ENCODE measurements at regions not wholly inside any gene's neighbourhood (a gene's known extent, or its start where the extent isn't known, plus 50 kb on each side); places are given as distances from the start of the nearest gene placed in this dataset.

DNA sequence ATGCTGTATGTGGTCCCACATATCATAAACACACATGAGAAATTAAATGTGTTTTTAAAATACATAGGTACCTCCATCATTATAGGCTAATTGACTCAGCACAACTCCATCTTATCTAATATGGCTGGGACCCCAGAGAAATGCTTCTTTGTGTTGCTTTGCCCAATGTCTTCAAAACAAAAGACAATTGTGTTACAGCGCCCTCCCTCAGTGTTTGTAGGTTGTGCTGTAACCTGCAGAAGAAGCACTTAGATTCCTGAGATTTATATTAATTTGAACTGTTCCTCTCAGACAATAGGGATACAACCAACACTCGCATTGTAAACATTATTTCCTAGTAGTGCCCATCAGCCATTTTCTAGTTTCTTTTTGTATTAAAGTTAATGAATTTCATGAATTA, 303.4 kb downstream of the MZT1 start:
- Mint-ChIP-seq H3K27me3 (no peaks in the 10 kb centered on the region), H3K9me3 (no peaks in the 10 kb centered on the region), H3K36me3 (ENCODE audit: low read depth) (no peaks in the 10 kb centered on the region), H3K4me1 (no peaks in the 10 kb centered on the region), H3K4me3 (no peak overlapping the region), H3K27ac (no peak overlapping the region)
- ATAC-seq (replicated peaks), result no peak

DNA sequence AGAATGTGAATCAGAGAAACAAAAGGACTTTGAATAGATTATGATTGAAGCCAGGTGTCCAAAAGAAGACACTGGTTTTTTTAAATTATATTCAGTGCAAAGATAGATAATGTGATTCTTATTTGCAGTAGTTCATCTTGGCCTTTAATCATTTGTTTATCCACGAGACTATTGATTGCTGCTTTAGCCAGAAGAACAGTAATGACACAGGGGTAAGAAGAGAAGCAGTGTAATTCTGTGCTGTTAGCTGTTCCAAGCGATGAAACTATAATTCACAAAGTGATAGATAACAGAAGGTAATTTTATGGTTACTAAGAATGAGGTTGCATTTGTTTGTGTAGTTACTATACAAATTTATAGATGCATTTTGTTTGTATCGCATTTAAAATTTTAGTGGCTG, 311.6 kb downstream of the MZT1 start:
- no peaks in the 10 kb centered on the region for H3K27me3 Mint-ChIP-seq
- H3K4me3 Mint-ChIP-seq, result no peak overlapping the region
- no peak for ATAC-seq (replicated peaks)
- peaks cover 3% of the 10 kb centered on the region for H3K9me3 Mint-ChIP-seq
- no peaks in the 10 kb centered on the region for H3K36me3 Mint-ChIP-seq (ENCODE audit: low read depth)
- H3K27ac Mint-ChIP-seq, result no peak overlapping the region
- no peaks in the 10 kb centered on the region for H3K4me1 Mint-ChIP-seq

DNA sequence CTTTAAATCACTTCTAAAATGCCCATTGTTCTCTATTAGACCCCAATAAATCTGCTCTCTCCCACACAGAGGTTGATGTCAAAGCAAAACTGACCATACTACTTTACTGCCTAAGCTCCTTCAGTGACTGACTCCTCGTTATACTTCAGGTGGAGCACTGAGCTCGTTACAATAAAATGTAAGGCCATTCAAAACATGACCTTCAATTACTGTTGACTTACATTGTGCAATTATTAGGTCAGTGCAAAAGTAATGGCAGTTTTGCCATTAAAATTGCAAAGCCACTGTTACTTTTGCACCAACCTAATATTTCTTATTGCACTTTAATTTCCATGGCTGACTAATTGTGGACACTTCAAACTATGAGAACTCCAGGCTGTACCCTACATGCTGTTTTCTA, 314.9 kb downstream of the MZT1 start:
- Mint-ChIP-seq H3K27me3 (no peaks in the 10 kb centered on the region), H3K4me1 (no peaks in the 10 kb centered on the region), H3K4me3 (no peak overlapping the region), H3K9me3 (peaks cover 7% of the 10 kb centered on the region), H3K27ac (no peak overlapping the region), H3K36me3 (ENCODE audit: low read depth) (no peaks in the 10 kb centered on the region)
- ATAC-seq (replicated peaks), result no peak

DNA sequence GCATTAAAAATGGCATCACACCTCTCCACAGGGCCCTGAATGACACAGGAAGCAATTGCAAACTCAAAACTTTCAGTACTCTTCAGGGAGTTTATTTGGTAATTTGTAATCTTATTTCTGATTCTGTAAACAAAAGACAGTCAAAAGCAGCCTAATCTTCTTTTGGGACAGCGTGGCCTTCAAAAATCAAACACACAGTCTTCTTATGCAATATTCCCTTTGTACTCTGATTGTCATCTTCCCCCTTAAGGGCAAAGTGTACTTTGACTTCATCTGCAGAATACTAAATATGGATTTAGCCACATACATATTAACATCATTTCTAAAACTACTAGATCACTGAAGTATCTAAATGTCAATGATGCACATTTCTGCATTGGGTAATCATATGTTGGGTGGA, 322.0 kb downstream of the MZT1 start:
- Mint-ChIP-seq H3K4me3 (no peak overlapping the region), H3K4me1 (no peaks in the 10 kb centered on the region), H3K9me3 (peaks cover 8% of the 10 kb centered on the region), H3K27me3 (no peaks in the 10 kb centered on the region), H3K27ac (no peak overlapping the region), H3K36me3 (ENCODE audit: low read depth) (no peaks in the 10 kb centered on the region)
- ATAC-seq (replicated peaks), result no peak

- Mint-ChIP-seq H3K9me3 (peaks cover 8% of the 10 kb centered on the region), H3K4me1 (no peaks in the 10 kb centered on the region), H3K4me3 (no peak overlapping the region), H3K27ac (no peak overlapping the region), H3K36me3 (ENCODE audit: low read depth) (no peaks in the 10 kb centered on the region), H3K27me3 (no peaks in the 10 kb centered on the region)
- ATAC-seq (replicated peaks), result no peak
These were observed 323.9 kb downstream of the MZT1 start for GRCh38 chr13:72403396-72404010.

DNA sequence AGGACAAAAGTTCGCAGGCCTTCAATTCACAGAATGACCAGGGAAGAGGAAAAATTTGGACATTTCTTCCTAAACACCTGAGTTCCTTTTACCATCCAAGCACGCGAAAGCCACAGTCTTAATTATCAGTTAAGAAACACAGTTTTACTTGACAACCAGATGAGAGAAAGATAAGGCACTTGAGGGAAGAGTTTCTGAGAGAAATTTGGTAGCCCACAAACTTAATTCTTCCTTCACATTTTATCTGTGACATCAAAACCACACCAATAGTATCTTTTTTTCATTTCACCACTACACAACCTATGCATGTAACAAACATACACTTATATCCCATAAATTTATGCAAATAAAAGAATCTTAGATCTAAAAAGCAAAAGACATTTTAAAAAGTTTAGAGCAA, 326.6 kb downstream of the MZT1 start:
- no peak for ATAC-seq (replicated peaks)
- no peaks in the 10 kb centered on the region for H3K4me1 Mint-ChIP-seq
- no peak overlapping the region for H3K4me3 Mint-ChIP-seq
- no peaks in the 10 kb centered on the region for H3K36me3 Mint-ChIP-seq (ENCODE audit: low read depth)
- no peak overlapping the region for H3K27ac Mint-ChIP-seq
- no peaks in the 10 kb centered on the region for H3K27me3 Mint-ChIP-seq
- peaks cover 3% of the 10 kb centered on the region for H3K9me3 Mint-ChIP-seq

DNA sequence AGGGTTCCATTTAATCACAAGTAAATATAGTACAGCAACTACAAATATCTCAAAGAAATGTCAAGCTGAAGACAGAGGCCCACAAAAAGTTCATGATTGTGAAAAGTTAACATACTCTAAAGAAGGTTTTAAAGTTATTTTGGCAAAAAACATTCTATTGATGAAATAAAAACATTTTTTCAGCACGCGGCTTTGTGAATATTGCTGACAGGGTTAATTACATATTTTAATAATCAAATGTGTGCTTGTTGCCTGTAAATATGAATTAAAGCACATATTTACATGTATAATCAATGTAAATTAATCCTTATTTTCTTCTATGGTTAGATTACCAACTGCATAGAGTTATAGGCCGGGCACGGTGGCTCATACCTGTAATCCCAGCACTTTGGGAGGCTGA, 328.1 kb downstream of the MZT1 start:
- Mint-ChIP-seq H3K27me3 (no peaks in the 10 kb centered on the region), H3K36me3 (ENCODE audit: low read depth) (no peaks in the 10 kb centered on the region), H3K27ac (no peak overlapping the region), H3K4me3 (no peak overlapping the region), H3K9me3 (peaks cover 3% of the 10 kb centered on the region), H3K4me1 (no peaks in the 10 kb centered on the region)
- no peak for ATAC-seq (replicated peaks)

DNA sequence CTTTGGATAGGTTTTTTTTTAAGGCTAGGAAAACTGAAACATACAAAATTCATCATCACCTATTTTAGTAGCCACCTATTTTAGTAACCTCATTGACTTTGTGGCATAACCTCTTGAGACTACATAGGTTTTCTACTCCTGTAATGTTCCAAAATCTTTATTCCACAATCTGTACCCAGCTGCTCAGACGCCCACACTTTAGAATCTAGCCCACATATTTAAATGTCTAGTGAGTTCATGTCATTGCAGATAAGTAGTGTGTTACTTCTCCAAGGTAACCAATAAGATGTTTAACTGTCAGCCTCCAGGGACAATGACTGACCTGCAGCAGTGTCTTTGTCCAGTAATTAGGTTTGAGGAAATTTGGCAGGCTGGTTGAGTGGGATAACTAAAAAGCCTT, 330.2 kb downstream of the MZT1 start:
- ATAC-seq (replicated peaks), result no peak
- Mint-ChIP-seq H3K4me3 (no peak overlapping the region), H3K27me3 (no peaks in the 10 kb centered on the region), H3K36me3 (ENCODE audit: low read depth) (no peaks in the 10 kb centered on the region), H3K27ac (no peak overlapping the region), H3K4me1 (no peaks in the 10 kb centered on the region), H3K9me3 (no peaks in the 10 kb centered on the region)

DNA sequence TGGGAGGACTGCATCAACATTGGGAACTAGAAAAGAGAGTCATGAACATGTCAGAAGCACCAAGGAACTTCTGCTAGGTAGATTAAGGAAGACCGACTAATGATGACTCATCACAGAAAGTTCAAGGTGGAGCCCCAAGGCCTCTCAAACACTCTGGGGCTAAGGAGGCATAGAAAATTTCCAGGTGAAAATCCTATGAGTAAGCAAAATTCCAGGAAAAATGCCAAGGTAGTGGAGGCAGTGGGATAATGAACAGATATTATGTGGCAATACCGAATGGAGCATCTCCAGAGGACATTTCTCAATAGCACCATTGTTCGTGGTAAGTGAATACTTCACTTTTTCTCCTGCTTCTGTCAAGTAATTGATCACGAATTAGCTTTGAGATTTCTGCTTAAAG, 336.5 kb downstream of the MZT1 start:
- Mint-ChIP-seq H3K27me3 (no peaks in the 10 kb centered on the region), H3K4me3 (no peak overlapping the region), H3K27ac (no peak overlapping the region), H3K9me3 (no peaks in the 10 kb centered on the region), H3K36me3 (ENCODE audit: low read depth) (no peaks in the 10 kb centered on the region), H3K4me1 (no peaks in the 10 kb centered on the region)
- ATAC-seq (replicated peaks), result no peak

- H3K27ac Mint-ChIP-seq, result no peak overlapping the region
- no peaks in the 10 kb centered on the region for H3K4me1 Mint-ChIP-seq
- H3K9me3 Mint-ChIP-seq, result no peaks in the 10 kb centered on the region
- no peaks in the 10 kb centered on the region for H3K27me3 Mint-ChIP-seq
- H3K36me3 Mint-ChIP-seq (ENCODE audit: low read depth), result no peaks in the 10 kb centered on the region
- no peak for ATAC-seq (replicated peaks)
- no peak overlapping the region for H3K4me3 Mint-ChIP-seq
These were observed 341.2 kb downstream of the MZT1 start for GRCh38 chr13:72386138-72386684.

DNA sequence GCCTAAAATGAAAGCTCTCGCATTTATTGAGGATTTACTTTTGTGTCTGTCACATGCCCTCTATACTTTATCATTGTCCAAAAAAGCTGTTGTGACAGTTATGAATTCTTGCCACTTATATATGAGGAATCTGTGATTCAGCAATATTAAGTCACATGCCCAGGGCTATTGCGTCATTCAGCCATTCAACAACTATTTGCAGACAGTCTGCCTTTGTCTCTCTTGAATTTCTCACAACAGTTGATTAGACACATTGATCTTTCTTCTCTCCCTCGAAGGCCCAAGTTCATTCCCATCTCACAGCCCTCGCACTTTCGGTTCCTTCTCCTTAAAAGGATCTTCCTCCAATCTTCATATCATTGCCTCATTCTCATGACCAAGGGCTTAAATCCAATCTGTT, 342.6 kb downstream of the MZT1 start:
- Mint-ChIP-seq H3K27me3 (no peaks in the 10 kb centered on the region), H3K36me3 (ENCODE audit: low read depth) (no peaks in the 10 kb centered on the region), H3K4me1 (no peaks in the 10 kb centered on the region), H3K27ac (no peak overlapping the region), H3K4me3 (no peak overlapping the region), H3K9me3 (no peaks in the 10 kb centered on the region)
- no peak for ATAC-seq (replicated peaks)

DNA sequence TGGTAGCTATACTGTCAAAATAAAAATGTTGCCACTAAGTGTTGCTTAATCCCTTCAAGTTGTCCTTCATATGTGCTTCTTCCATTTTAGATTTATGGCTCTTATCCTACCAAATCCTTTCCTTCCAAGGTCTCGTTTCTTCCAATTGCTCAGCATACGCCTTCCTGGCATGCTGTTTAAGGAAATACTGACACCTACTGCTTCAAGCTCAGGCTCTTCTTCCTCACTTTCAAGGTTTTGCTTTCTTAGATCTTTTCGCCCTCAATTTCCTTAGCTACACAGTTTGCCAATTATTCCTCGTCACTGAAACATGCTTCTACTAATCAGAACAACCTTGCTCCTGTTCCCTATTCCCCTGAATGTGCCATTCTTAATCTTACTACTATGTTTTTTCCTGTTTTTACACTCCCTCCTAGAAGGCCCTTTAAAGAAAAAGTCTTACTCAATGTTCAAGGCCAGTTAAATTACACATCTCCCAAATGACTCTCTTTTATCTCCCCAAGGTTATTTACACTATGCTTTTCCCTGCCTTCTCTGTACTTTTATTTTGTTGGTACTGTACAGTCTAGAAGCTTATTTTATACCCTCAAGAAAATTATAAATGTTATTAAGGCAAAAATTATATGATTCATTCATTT, 343.1 kb downstream of the MZT1 start:
- Mint-ChIP-seq H3K9me3 (no peaks in the 10 kb centered on the region), H3K4me3 (no peak overlapping the region), H3K27ac (no peak overlapping the region), H3K36me3 (ENCODE audit: low read depth) (no peaks in the 10 kb centered on the region), H3K4me1 (no peaks in the 10 kb centered on the region), H3K27me3 (no peaks in the 10 kb centered on the region)
- no peak for ATAC-seq (replicated peaks)

DNA sequence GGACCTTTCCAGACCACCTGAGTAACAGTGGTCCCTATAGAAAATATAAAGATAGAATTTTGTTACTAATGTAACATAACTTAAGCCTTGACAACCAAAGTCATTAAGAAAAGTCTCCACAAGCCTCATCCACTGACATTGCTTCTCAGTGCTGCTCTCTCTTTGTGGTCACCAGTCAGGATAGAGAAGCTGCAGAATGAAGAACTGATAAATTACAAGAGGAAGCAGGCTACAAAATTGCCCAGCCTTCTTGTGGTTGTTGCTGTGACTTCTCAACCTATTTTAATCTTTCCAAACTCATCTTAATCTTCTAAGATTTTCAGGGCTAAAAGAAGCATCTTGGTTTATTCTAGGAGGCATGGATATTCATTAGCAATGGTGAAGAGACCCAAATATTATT, 343.8 kb downstream of the MZT1 start:
- no peak overlapping the region for H3K4me3 Mint-ChIP-seq
- ATAC-seq (replicated peaks), result no peak
- no peaks in the 10 kb centered on the region for H3K4me1 Mint-ChIP-seq
- no peaks in the 10 kb centered on the region for H3K9me3 Mint-ChIP-seq
- H3K27me3 Mint-ChIP-seq, result no peaks in the 10 kb centered on the region
- no peaks in the 10 kb centered on the region for H3K36me3 Mint-ChIP-seq (ENCODE audit: low read depth)
- H3K27ac Mint-ChIP-seq, result no peak overlapping the region

DNA sequence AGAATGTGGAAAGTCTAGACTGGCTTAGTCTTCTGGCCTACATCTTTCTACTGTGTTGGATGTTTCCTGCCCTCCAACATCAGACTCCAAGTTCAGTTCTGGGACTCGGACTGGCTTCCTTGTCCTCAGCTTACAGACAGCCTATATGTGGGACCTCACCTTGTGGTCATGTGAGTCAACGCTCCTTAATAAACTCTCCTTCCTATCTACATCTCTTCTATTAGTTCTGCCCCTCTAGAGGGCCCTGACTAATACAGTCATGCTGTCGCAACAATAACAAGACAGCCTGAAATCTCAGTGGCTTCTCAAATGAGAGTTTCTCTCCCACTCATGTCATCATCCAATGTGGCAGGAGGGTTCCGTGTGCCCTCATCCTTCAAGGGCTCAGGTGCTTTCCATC, 347.8 kb downstream of the MZT1 start:
- H3K4me3 Mint-ChIP-seq, result no peak overlapping the region
- H3K27ac Mint-ChIP-seq, result no peak overlapping the region
- ATAC-seq (replicated peaks), result no peak
- no peaks in the 10 kb centered on the region for H3K9me3 Mint-ChIP-seq
- H3K36me3 Mint-ChIP-seq (ENCODE audit: low read depth), result no peaks in the 10 kb centered on the region
- no peaks in the 10 kb centered on the region for H3K27me3 Mint-ChIP-seq
- no peaks in the 10 kb centered on the region for H3K4me1 Mint-ChIP-seq

DNA sequence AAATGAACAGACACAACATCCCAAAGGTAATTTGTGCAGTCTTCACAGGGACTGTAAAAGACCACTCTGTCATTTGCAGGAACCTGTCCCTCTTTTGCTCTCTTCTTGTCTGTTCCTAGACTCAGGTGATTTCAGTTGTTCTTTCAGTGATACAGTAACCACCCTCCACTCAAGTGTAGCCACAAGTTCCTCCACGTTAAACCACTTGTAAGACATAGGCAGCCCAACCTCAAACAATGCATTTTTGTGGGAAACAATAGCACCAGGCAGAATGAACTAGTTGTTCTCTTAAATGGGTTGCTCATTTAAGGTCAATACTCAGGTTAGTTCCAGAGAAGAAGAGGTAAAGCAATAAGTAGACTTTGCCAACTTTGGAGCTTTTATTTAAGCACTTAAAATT, 359.4 kb downstream of the MZT1 start:
- Mint-ChIP-seq H3K9me3 (no peaks in the 10 kb centered on the region), H3K36me3 (ENCODE audit: low read depth) (no peaks in the 10 kb centered on the region), H3K4me3 (no peak overlapping the region), H3K27ac (no peak overlapping the region), H3K4me1 (no peaks in the 10 kb centered on the region), H3K27me3 (no peaks in the 10 kb centered on the region)
- ATAC-seq (replicated peaks), result no peak

All from activated T-helper 17 cell treated with anti-CD3 and anti-CD28 coated beads, Interleukin-2, amount 50 U/mL, for 72 hours (primary cell).